ENCODE measurements at regions not wholly inside any gene's neighbourhood (a gene's known extent, or its start where the extent isn't known, plus 50 kb on each side); places are given as distances from the start of the nearest gene placed in this dataset.

- Mint-ChIP-seq H3K4me3 (no peak overlapping the region), H3K36me3 (ENCODE audit: insufficient read depth in 1 of 3, low read depth in 3 of 3) (no peaks in the 10 kb centered on the region), H3K27me3 (ENCODE audit: low read depth) (no peaks in the 10 kb centered on the region; the same call in none of the 2 replicates), H3K4me1 (peaks cover 3% of the 10 kb centered on the region in 2 experiments), H3K9me3 (no peaks in the 10 kb centered on the region; a peak in 1 of 5 replicates), H3K27ac (no peak overlapping the region)
- Histone ChIP-seq H2BK20ac (ENCODE audit: low read depth, low read length, poor library complexity, severe bottlenecking) (no peak overlapping the region), H3K79me2 (ENCODE audit: insufficient read depth, low read length) (no peaks in the 10 kb centered on the region), H4K8ac (replicated peaks; ENCODE audit: insufficient read length, low read depth, low read length) (no peak overlapping the region), H3K56ac (ENCODE audit: insufficient read length, low read depth, low read length) (no peak overlapping the region), H2BK15ac (ENCODE audit: low read depth, low read length) (no peak overlapping the region), H3T11ph (ENCODE audit: low read length) (no peak overlapping the region), H2AFZ (ENCODE audit: low read length) (no peak overlapping the region), H3K18ac (ENCODE audit: insufficient read length, low read depth, low read length) (no peak overlapping the region), H3K4ac (ENCODE audit: low read depth, low read length) (no peak overlapping the region), H3K79me1 (ENCODE audit: insufficient read depth, low read depth, low read length, poor library complexity, severe bottlenecking) (no peaks in the 10 kb centered on the region), H4K20me1 (ENCODE audit: control insufficient read depth, insufficient read depth, insufficient read length) (no peaks in the 10 kb centered on the region), H2BK5ac (ENCODE audit: insufficient read length, low read length) (no peak overlapping the region), H3K27me3 (ENCODE audit: insufficient read depth, low read length) (no peaks in the 10 kb centered on the region; the same call in 1 of the 2 replicates), H3K4me1 (ENCODE audit: insufficient read depth, low read length) (no peaks in the 10 kb centered on the region), H3K9ac (ENCODE audit: extremely low read depth, insufficient read length, low read length) (no peak overlapping the region), H2AK5ac (ENCODE audit: insufficient read length, low read length) (no peak overlapping the region), H4K5ac (ENCODE audit: insufficient read length, low read depth, low read length) (no peak overlapping the region), H3K4me2 (ENCODE audit: insufficient read depth, insufficient read length, low read length) (no peak overlapping the region), H3K23ac (ENCODE audit: insufficient read length, low read depth, low read length) (no peak overlapping the region), H3K27ac (ENCODE audit: insufficient read length, low read depth, low read length) (no peak overlapping the region), H3K14ac (ENCODE audit: insufficient read depth, low read length) (no peak overlapping the region), H3K23me2 (ENCODE audit: insufficient read length, low read depth, low read length, poor library complexity, severe bottlenecking) (no peaks in the 10 kb centered on the region), H3K9me3 (ENCODE audit: control insufficient read depth, low read depth, low read length) (no peaks in the 10 kb centered on the region), H2BK12ac (ENCODE audit: insufficient read length, low read depth, low read length) (no peak overlapping the region), H4K91ac (ENCODE audit: insufficient read length, low read depth, low read length) (no peak overlapping the region), H2BK120ac (ENCODE audit: low read depth, low read length, poor library complexity, severe bottlenecking) (no peak overlapping the region)
- DNase-seq = no peak
- no peak for TF ChIP-seq CTCF (conservative IDR thresholded peaks at IDR 0.05)
- WGBS (ENCODE audit: extremely low coverage, insufficient read length, low lambda C conversion rate) = no CpG with 5 or more reads among the region's 4 CpGs
Observed at GRCh38 chr2:38152035-38152434, 76.1 kb upstream of the CYP1B1 start.
